ENCODE measurements at regions not wholly inside any gene's neighbourhood (a gene's known extent, or its start where the extent isn't known, plus 50 kb on each side); places are given as distances from the start of the nearest gene placed in this dataset.

- no peak for DNase-seq (ENCODE audit: low read depth)
- H3K4me3 ChIP-seq (ENCODE audit: low read depth, low read length) = no peak overlapping the region
- TF ChIP-seq CTCF (IDR thresholded peaks at IDR 0.05; ENCODE audit: low read depth, low read length) (no peak), MYC (IDR thresholded peaks at IDR 0.05; ENCODE audit: low read depth, low read length) (no peak), POLR2A (IDR thresholded peaks at IDR 0.05; ENCODE audit: extremely low read depth, insufficient read length) (no peak)
- TF ChIP-seq, protein P1, sequence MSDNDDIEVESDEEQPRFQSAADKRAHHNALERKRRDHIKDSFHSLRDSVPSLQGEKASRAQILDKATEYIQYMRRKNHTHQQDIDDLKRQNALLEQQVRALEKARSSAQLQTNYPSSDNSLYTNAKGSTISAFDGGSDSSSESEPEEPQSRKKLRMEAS (IDR thresholded peaks at IDR 0.05; ENCODE audit: low read depth, low read length) = no peak
These were observed 104.8 kb upstream of the BTN3A2 start for GRCh38 chr6:26260110-26260637.

- H3K4me3 ChIP-seq (ENCODE audit: low read depth, low read length) = no peak overlapping the region
- TF ChIP-seq POLR2A (IDR thresholded peaks at IDR 0.05; ENCODE audit: extremely low read depth, insufficient read length) (no peak), MYC (IDR thresholded peaks at IDR 0.05; ENCODE audit: low read depth, low read length) (no peak), CTCF (IDR thresholded peaks at IDR 0.05; ENCODE audit: low read depth, low read length) (no peak)
- TF ChIP-seq, protein P1 (IDR thresholded peaks at IDR 0.05; ENCODE audit: low read depth, low read length) = no peak
- DNase-seq (ENCODE audit: low read depth) = peak; percentile 76
These were observed 104.1 kb upstream of the BTN3A2 start for GRCh38 chr6:26260725-26261490.

DNA sequence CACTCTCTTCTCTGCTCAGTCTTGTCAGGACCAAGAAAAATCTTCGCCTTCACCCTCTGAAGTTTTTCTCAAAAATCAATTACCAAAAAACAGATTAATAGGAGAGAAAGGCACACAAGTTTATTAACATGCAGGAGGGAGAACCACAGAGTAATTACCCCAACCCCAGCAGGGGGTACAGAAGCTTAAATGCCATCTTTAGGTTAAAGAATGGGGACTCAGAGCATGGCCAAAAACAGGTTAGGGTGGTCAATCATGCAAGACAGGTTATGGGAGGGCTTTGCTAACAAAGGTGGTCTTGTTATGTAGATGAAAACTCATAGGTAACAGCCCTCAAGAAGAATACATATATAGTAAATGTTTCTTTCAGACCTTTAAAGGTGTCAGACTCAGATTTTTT, 100.5 kb upstream of the BTN3A2 start:
- no peak for TF ChIP-seq CTCF (IDR thresholded peaks at IDR 0.05; ENCODE audit: low read depth, low read length)
- TF ChIP-seq, protein P1 (IDR thresholded peaks at IDR 0.05; ENCODE audit: low read depth, low read length) = no peak
- TF ChIP-seq POLR2A (IDR thresholded peaks at IDR 0.05; ENCODE audit: extremely low read depth, insufficient read length) = no peak
- TF ChIP-seq MYC (IDR thresholded peaks at IDR 0.05; ENCODE audit: low read depth, low read length) = no peak
- no peak for DNase-seq (ENCODE audit: low read depth)

DNA sequence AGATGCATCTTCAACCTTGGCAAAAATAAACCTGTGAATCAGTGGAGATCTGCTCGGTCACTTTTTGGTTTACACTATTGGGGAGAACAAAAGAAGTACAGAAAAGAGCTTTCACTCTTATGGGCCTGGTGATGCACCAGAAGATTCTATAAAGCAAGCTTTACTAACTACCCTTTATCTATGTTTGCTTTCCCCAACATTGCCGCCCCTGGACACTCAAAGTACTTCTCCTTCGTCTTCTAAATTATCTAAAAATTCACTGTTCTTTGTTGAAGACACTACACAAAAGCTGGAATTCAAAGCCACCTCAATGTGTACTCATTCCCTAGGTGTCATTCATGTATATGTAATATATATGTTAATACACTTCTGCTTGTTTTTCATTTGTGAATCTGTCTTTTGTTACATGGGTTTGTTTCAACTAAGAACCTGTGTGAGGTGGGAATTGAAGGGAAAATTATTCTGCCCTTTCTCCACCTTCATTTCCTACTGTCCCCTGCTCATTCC, 97.9 kb upstream of the BTN3A2 start:
- DNase-seq (ENCODE audit: low read depth) = no peak
- TF ChIP-seq MYC (IDR thresholded peaks at IDR 0.05; ENCODE audit: low read depth, low read length) (no peak), CTCF (IDR thresholded peaks at IDR 0.05; ENCODE audit: low read depth, low read length) (no peak), POLR2A (IDR thresholded peaks at IDR 0.05; ENCODE audit: extremely low read depth, insufficient read length) (no peak)
- TF ChIP-seq, protein P1 (IDR thresholded peaks at IDR 0.05; ENCODE audit: low read depth, low read length) = no peak
- H3K4me3 ChIP-seq (ENCODE audit: low read depth, low read length) = no peak overlapping the region

More for the DNA sequence above, 100.5 kb upstream of the BTN3A2 start:
- H3K4me3 ChIP-seq (ENCODE audit: low read depth, low read length) = no peak overlapping the region

DNA sequence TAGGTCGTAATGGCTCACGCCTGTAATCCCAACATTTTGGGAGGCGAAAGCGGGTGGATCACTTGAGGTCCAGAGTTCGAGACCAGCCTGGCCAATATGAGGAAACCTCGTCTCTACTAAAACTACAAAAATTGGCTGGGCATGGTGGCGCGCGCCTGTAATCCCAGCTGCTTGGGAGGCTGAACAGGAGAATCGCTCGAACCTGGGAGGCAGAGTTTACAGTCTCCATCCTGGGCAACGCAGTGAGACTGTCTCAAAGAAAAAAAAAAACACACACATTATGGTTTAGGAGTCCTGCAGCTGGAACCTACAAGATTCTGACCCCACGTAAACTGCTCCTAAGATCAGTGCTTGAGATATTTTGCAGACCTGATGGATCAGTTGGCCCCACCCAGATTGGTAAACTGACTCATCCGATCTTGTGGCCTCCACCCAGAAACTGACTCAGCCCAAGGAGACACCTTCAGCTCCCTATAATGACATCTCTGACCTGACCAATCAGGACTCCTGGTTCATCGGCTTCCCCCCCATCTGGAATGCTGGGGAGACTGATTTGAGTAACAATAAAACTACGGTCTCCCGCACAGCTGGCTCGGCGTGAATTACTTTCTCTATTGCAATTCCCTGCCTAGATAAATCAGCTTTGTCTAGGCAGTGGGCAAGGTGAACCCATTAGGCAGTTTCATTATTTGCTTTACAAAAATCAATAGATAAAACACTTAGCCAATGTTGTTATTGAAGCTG, 96.2 kb upstream of the BTN3A2 start:
- H3K4me3 ChIP-seq (ENCODE audit: low read depth, low read length) = no peak overlapping the region
- TF ChIP-seq MYC (IDR thresholded peaks at IDR 0.05; ENCODE audit: low read depth, low read length) = no peak
- TF ChIP-seq, protein P1 (IDR thresholded peaks at IDR 0.05; ENCODE audit: low read depth, low read length) = no peak
- no peak for TF ChIP-seq POLR2A (IDR thresholded peaks at IDR 0.05; ENCODE audit: extremely low read depth, insufficient read length)
- TF ChIP-seq CTCF (IDR thresholded peaks at IDR 0.05; ENCODE audit: low read depth, low read length) = no peak
- DNase-seq (ENCODE audit: low read depth) = peak; percentile 61
